H9 (cell line): ENCODE measurements at regions not wholly inside any gene's neighbourhood (a gene's known extent, or its start where the extent isn't known, plus 50 kb on each side); places are given as distances from the start of the nearest gene placed in this dataset.

Source experiments
- DNase-seq: peaks from one replicate; pipeline ENCODE4 v3.0.0-alpha.2; 2017
- H2AFZ ChIP-seq: one replicate; pipeline ENCODE4 v1.6.1; 2013; ENCODE audit warnings: mild to moderate bottlenecking, low read length, control low read depth, moderate library complexity
- H2AK5ac ChIP-seq: 2 replicates; pipeline ENCODE4 v1.6.1; 2013; ENCODE audit warnings: low read length, control low read depth, mixed read lengths; ENCODE audit not compliant: insufficient read length
- H2BK120ac ChIP-seq: one replicate; pipeline ENCODE4 v1.6.1; 2013; ENCODE audit warnings: low read depth, mild to moderate bottlenecking, low read length, control low read depth, inconsistent platforms; ENCODE audit not compliant: poor library complexity, severe bottlenecking
- H2BK12ac ChIP-seq: 2 replicates; pipeline ENCODE4 v1.6.1; 2013; ENCODE audit warnings: low read length, control low read depth, mixed read lengths, low read depth; ENCODE audit not compliant: insufficient read length
- H2BK15ac ChIP-seq: 2 replicates; pipeline ENCODE4 v1.6.1; 2013; ENCODE audit warnings: low read depth, low read length, control low read depth
- H2BK20ac ChIP-seq: one replicate; pipeline ENCODE4 v1.6.1; 2013; ENCODE audit warnings: low read depth, mild to moderate bottlenecking, low read length, control low read depth, inconsistent platforms; ENCODE audit not compliant: poor library complexity, severe bottlenecking
- H2BK5ac ChIP-seq: 2 replicates; pipeline ENCODE4 v1.6.1; 2013; ENCODE audit warnings: low read length, control low read depth, mixed read lengths; ENCODE audit not compliant: insufficient read length
- H3K14ac ChIP-seq: 2 replicates; pipeline ENCODE4 v1.6.1; 2013; ENCODE audit warnings: low read length, control low read depth; ENCODE audit not compliant: insufficient read depth
- H3K18ac ChIP-seq: 2 replicates; pipeline ENCODE4 v1.6.1; 2013; ENCODE audit warnings: low read depth, mild to moderate bottlenecking, mixed read lengths, low read length, control low read depth; ENCODE audit not compliant: insufficient read length
- H3K23ac ChIP-seq: 2 replicates; pipeline ENCODE4 v1.6.1; 2013; ENCODE audit warnings: low read length, control low read depth, mixed read lengths, low read depth; ENCODE audit not compliant: insufficient read length
- H3K23me2 ChIP-seq: 2 replicates; pipeline ENCODE4 v1.6.1; 2013; ENCODE audit warnings: low read depth, mild to moderate bottlenecking, mixed read lengths, low read length, control low read depth; ENCODE audit not compliant: insufficient read length, poor library complexity, severe bottlenecking
- H3K27ac ChIP-seq: 2 replicates; pipeline ENCODE4 v1.5.1; 2013; ENCODE audit warnings: low read length, control low read depth, mixed read lengths, low read depth; ENCODE audit not compliant: insufficient read length
- H3K27me3 ChIP-seq: 2 replicates; pipeline ENCODE4 v1.6.1; 2013; ENCODE audit warnings: low read length, control low read depth, inconsistent platforms; ENCODE audit not compliant: insufficient read depth
- H3K4ac ChIP-seq: 2 replicates; pipeline ENCODE4 v1.6.1; 2013; ENCODE audit warnings: low read depth, mild to moderate bottlenecking, control low read depth, inconsistent platforms, low read length, moderate library complexity
- H3K4me1 ChIP-seq: 2 replicates; pipeline ENCODE4 v1.6.1; 2013; ENCODE audit warnings: low read length, control low read depth, inconsistent platforms; ENCODE audit not compliant: insufficient read depth
- H3K4me2 ChIP-seq: 2 replicates; pipeline ENCODE4 v1.6.1; 2013; ENCODE audit warnings: low read length, control low read depth, mixed read lengths; ENCODE audit not compliant: insufficient read length, insufficient read depth
- H3K56ac ChIP-seq: 2 replicates; pipeline ENCODE4 v1.6.1; 2013; ENCODE audit warnings: low read depth, mild to moderate bottlenecking, mixed read lengths, low read length, control low read depth; ENCODE audit not compliant: insufficient read length
- H3K79me1 ChIP-seq: 2 replicates; pipeline ENCODE4 v1.6.1; 2013; ENCODE audit warnings: low read depth, mild to moderate bottlenecking, moderate library complexity, low read length, control low read depth, inconsistent platforms; ENCODE audit not compliant: insufficient read depth, poor library complexity, severe bottlenecking
- H3K79me2 ChIP-seq: 2 replicates; pipeline ENCODE4 v1.6.1; 2013; ENCODE audit warnings: low read length, control low read depth, inconsistent platforms; ENCODE audit not compliant: insufficient read depth
- H3K9ac ChIP-seq: 2 replicates; pipeline ENCODE4 v1.6.1; 2013; ENCODE audit warnings: low read length, control low read depth, mixed read lengths; ENCODE audit not compliant: insufficient read length; ENCODE audit errors: extremely low read depth
- H3K9me3 ChIP-seq: one replicate; pipeline ENCODE4 v1.6.1; 2013; ENCODE audit warnings: low read depth, low read length, inconsistent platforms; ENCODE audit not compliant: control insufficient read depth
- H3T11ph ChIP-seq: one replicate; pipeline ENCODE4 v1.6.1; 2013; ENCODE audit warnings: mild to moderate bottlenecking, low read length, control low read depth, inconsistent platforms
- H4K20me1 ChIP-seq: one replicate; pipeline ENCODE4 v1.6.1; 2013; ENCODE audit not compliant: control insufficient read depth, insufficient read length, insufficient read depth
- H4K5ac ChIP-seq: 2 replicates; pipeline ENCODE4 v1.6.1; 2013; ENCODE audit warnings: low read depth, mild to moderate bottlenecking, mixed read lengths, low read length, control low read depth; ENCODE audit not compliant: insufficient read length
- H4K8ac ChIP-seq: replicated peaks from 2 replicates; pipeline ENCODE4 v1.6.1; 2013; ENCODE audit warnings: low read length, control low read depth, mixed read lengths, low read depth; ENCODE audit not compliant: insufficient read length
- H4K91ac ChIP-seq: 2 replicates; pipeline ENCODE4 v1.6.1; 2013; ENCODE audit warnings: low read depth, mild to moderate bottlenecking, moderate library complexity, mixed read lengths, low read length, control low read depth; ENCODE audit not compliant: insufficient read length
- H3K27ac Mint-ChIP-seq, 3 experiments: 2 replicates in 2 of 3; 3 replicates in 1 of 3; pipeline ENCODE4 v1.8.0; 2020 to 2021; ENCODE audit warnings: mixed read lengths in 3 of 3, mild to moderate bottlenecking in 1 of 3, moderate library complexity in 1 of 3
- H3K27me3 Mint-ChIP-seq: 2 replicates; pipeline ENCODE4 v1.8.0; 2021; ENCODE audit warnings: low read depth, mild to moderate bottlenecking, moderate library complexity, mixed read lengths
- H3K36me3 Mint-ChIP-seq, 3 experiments: 2 replicates in 2 of 3; 3 replicates in 1 of 3; pipeline ENCODE4 v1.8.0; 2020 to 2021; ENCODE audit warnings: low read depth in 3 of 3, mixed read lengths in 3 of 3; ENCODE audit not compliant: insufficient read depth in 1 of 3
- H3K4me1 Mint-ChIP-seq, 2 experiments: 2 replicates each; pipeline ENCODE4 v1.8.0; 2020; ENCODE audit warnings: mixed read lengths in 2 of 2
- H3K4me3 Mint-ChIP-seq, 2 experiments: 2 replicates in 1 of 2; 3 replicates in 1 of 2; pipeline ENCODE4 v1.8.0; 2020 to 2021; ENCODE audit warnings: mild to moderate bottlenecking in 2 of 2, mixed read lengths in 2 of 2, moderate library complexity in 1 of 2
- H3K9me3 Mint-ChIP-seq, 2 experiments: 2 replicates in 1 of 2; 3 replicates in 1 of 2; pipeline ENCODE4 v1.8.0; 2020; ENCODE audit warnings: mild to moderate bottlenecking in 2 of 2, mixed read lengths in 2 of 2, moderate library complexity in 1 of 2
- WGBS: extraction: QIAGEN DNeasy Blood & Tissue Kit; methylation state at CpG from one replicate; pipeline ENCODE4 v1.1.7; 2013; ENCODE audit warnings: missing lambda C conversion rate, low lambda C conversion rate, mixed read lengths; ENCODE audit not compliant: insufficient read length; ENCODE audit errors: extremely low coverage; 5-methylcytosine and 5-hydroxymethylcytosine counted together
- TF ChIP-seq, protein P1 (sequence below): fragments of 200-600 bp; sonication (generic); conservative IDR thresholded peaks from 3 replicates; pipeline ENCODE4 v1.8.0; 2021; ENCODE audit warnings: antibody characterized with exemption, mild to moderate bottlenecking

DNA sequence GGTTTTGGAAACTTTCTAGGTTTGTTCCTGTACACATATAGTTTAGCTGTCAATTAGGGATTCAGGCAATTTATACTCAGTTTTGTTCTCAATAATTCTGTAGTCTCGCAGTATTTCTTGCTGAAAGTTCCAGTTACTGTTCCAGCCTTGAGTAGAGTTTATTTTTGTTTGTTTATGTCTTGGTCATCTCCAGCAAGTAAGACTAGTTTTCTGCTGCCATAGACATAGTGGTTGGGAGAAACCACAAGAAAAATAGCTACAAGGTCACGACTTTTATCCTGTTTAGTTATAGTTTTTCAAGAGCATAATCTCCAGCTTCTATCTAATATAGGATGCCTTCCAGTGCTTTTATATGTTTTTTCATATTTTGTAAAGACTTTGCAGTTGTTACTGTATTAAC lies 99.6 kb upstream of the FOXG1 start:
- H3T11ph ChIP-seq = no peak overlapping the region
- H2AFZ ChIP-seq = no peak overlapping the region
- Mint-ChIP-seq H3K4me3 (no peak overlapping the region), H3K27me3 (no peaks in the 10 kb centered on the region), H3K9me3 (no peaks in the 10 kb centered on the region), H3K36me3 (no peaks in the 10 kb centered on the region), H3K4me1 (peaks cover 2 to 8% of the 10 kb centered on the region in 2 experiments), H3K27ac (no peak overlapping the region)
- TF ChIP-seq, protein P1, sequence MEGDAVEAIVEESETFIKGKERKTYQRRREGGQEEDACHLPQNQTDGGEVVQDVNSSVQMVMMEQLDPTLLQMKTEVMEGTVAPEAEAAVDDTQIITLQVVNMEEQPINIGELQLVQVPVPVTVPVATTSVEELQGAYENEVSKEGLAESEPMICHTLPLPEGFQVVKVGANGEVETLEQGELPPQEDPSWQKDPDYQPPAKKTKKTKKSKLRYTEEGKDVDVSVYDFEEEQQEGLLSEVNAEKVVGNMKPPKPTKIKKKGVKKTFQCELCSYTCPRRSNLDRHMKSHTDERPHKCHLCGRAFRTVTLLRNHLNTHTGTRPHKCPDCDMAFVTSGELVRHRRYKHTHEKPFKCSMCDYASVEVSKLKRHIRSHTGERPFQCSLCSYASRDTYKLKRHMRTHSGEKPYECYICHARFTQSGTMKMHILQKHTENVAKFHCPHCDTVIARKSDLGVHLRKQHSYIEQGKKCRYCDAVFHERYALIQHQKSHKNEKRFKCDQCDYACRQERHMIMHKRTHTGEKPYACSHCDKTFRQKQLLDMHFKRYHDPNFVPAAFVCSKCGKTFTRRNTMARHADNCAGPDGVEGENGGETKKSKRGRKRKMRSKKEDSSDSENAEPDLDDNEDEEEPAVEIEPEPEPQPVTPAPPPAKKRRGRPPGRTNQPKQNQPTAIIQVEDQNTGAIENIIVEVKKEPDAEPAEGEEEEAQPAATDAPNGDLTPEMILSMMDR = no peak
- H3K18ac ChIP-seq = no peak overlapping the region
- no peak overlapping the region for H3K9ac ChIP-seq
- H3K23ac ChIP-seq = no peak overlapping the region
- H4K5ac ChIP-seq = no peak overlapping the region
- H2BK15ac ChIP-seq = no peak overlapping the region
- no peak overlapping the region for H2BK12ac ChIP-seq
- DNase-seq = no peak
- H2AK5ac ChIP-seq = no peak overlapping the region
- H3K4me1 ChIP-seq = no peaks in the 10 kb centered on the region
- H4K20me1 ChIP-seq = no peaks in the 10 kb centered on the region
- H3K56ac ChIP-seq = no peak overlapping the region
- H3K27ac ChIP-seq = no peak overlapping the region
- H2BK20ac ChIP-seq = no peak overlapping the region
- H2BK5ac ChIP-seq = no peak overlapping the region
- no peaks in the 10 kb centered on the region for H3K79me2 ChIP-seq
- H4K8ac ChIP-seq = no peak overlapping the region
- no peaks in the 10 kb centered on the region for H3K9me3 ChIP-seq
- H3K4me2 ChIP-seq = no peak overlapping the region
- H2BK120ac ChIP-seq = no peak overlapping the region
- H3K27me3 ChIP-seq = no peaks in the 10 kb centered on the region
- H3K23me2 ChIP-seq = no peaks in the 10 kb centered on the region
- H3K14ac ChIP-seq = no peak overlapping the region
- WGBS = no CpG with 5 or more reads among the region's 2 CpGs
- no peaks in the 10 kb centered on the region for H3K79me1 ChIP-seq
- H3K4ac ChIP-seq = no peak overlapping the region
- no peak overlapping the region for H4K91ac ChIP-seq
